WI38 (cell line): ENCODE measurements at regions not wholly inside any gene's neighbourhood (a gene's known extent, or its start where the extent isn't known, plus 50 kb on each side); places are given as distances from the start of the nearest gene placed in this dataset.

Source experiments
- H3K4me3 ChIP-seq: 2 replicates; pipeline ENCODE4 v1.5.1; 2011; ENCODE audit warnings: low read depth, mild to moderate bottlenecking, control low read depth, low read length
- CTCF ChIP-seq: IDR thresholded peaks from 2 replicates; pipeline ENCODE4 v1.5.1; 2012; ENCODE audit warnings: low read depth, mild to moderate bottlenecking, control low read depth, low read length

- H3K4me3 ChIP-seq, result no peak overlapping the region
Measured at GRCh38 chr7:86592185-86592584, 51.5 kb upstream of the GRM3 start.

GRCh38 chr7:86574006-86574405, 69.7 kb upstream of the GRM3 start:
- no peak overlapping the region for H3K4me3 ChIP-seq
- TF ChIP-seq CTCF, result no peak

More at GRCh38 chr7:86592185-86592584, 51.5 kb upstream of the GRM3 start:
- no peak for TF ChIP-seq CTCF

GRCh38 chr7:86558680-86559501, 84.8 kb upstream of the GRM3 start:
- no peak for TF ChIP-seq CTCF

GRCh38 chr7:86534641-86535040, 109.1 kb upstream of the GRM3 start:
- H3K4me3 ChIP-seq, result no peak overlapping the region
- no peak for TF ChIP-seq CTCF

More at GRCh38 chr7:86558680-86559501, 84.8 kb upstream of the GRM3 start:
- H3K4me3 ChIP-seq, result no peak overlapping the region

- H3K4me3 ChIP-seq, result no peak overlapping the region
- TF ChIP-seq CTCF, result no peak
Measured at GRCh38 chr7:86504229-86504628, 139.5 kb upstream of the GRM3 start.

- no peak for TF ChIP-seq CTCF
- no peak overlapping the region for H3K4me3 ChIP-seq
Measured at GRCh38 chr7:86499986-86500385, 143.7 kb upstream of the GRM3 start.

GRCh38 chr7:86485827-86486226, 157.9 kb upstream of the GRM3 start:
- H3K4me3 ChIP-seq, result no peak overlapping the region

More at GRCh38 chr7:86485827-86486226, 157.9 kb upstream of the GRM3 start:
- no peak for TF ChIP-seq CTCF
